ENCODE measurements at regions not wholly inside any gene's neighbourhood (a gene's known extent, or its start where the extent isn't known, plus 50 kb on each side); places are given as distances from the start of the nearest gene placed in this dataset.
"Not testable (repeated sequence)": the region's sequence is repeated elsewhere in the genome, so short reads cannot be mapped to it uniquely, and the experiment has no call there.

- FAIRE-seq (peak; percentile 17), DNase-seq (ENCODE audit: insufficient read length) (no peak)
- TF ChIP-seq POLR2A (IDR thresholded peaks at IDR 0.05; ENCODE audit: low read depth, low read length) (no peak), POLR2AphosphoS5 (IDR thresholded peaks at IDR 0.05; ENCODE audit: low read depth, low read length) (no peak), TAF1 (IDR thresholded peaks at IDR 0.05; ENCODE audit: borderline replicate concordance, low read depth, low read length) (no peak)
These were observed 117.0 kb upstream of the UST start for GRCh38 chr6:148629592-148630465.

DNA sequence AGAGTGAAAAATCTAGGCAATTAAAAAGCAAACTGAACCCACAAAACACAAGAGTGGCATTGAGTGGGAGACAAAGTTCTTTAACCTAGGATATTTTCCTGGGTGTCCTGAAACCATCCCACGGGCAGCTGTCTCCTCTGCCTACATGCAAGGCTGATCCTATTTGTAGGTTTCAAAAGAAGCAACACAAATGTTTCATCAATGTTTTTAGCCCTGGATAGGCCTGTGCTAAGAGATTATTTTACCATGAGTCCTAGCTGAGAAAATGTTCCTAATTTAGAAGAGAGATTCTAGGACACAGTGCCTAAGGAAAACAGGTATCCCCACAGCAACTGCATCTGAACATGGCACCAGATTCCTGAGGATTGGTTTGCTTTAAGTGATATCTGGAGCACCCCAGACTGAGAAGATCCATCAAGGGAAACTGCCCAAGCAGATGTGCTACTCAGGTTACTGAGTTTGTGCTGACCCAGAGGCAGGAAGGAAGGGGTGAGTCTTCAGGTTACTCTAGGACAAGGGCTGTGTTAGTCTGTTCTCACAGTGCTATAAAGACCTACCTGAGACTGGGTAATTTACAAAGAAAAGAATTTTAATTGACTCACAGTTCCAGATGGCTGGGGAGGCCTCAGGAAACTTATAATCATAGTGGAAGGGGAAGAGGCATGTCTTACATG is 111.6 kb upstream of the UST start:
- FAIRE-seq: no peak
- no peak for DNase-seq (ENCODE audit: insufficient read length)
- no peak for TF ChIP-seq TAF1 (IDR thresholded peaks at IDR 0.05; ENCODE audit: borderline replicate concordance, low read depth, low read length)
- TF ChIP-seq POLR2A (IDR thresholded peaks at IDR 0.05; ENCODE audit: low read depth, low read length): no peak
- TF ChIP-seq POLR2AphosphoS5 (IDR thresholded peaks at IDR 0.05; ENCODE audit: low read depth, low read length): no peak

DNA sequence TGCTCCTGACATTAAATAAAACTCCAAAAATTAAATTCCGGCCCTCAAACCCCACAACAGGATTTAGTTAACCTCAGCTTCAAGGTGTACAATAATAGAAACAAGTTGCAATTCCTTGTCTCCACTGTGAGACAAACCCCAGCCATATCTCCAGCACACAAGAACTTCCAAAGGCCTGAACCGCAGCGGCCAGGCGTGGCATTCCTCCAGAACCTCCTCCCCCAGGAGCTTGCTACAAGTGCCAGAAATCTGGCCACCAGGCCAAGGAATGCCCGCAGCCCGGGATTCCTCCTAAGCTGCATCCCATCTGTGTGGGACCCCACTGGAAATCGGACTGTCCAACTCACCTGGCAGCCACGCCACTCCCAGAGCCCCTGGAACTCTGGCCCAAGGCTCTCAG is 105.0 kb upstream of the UST start:
- not testable (repeated sequence) for FAIRE-seq; DNase-seq (ENCODE audit: insufficient read length)

DNA sequence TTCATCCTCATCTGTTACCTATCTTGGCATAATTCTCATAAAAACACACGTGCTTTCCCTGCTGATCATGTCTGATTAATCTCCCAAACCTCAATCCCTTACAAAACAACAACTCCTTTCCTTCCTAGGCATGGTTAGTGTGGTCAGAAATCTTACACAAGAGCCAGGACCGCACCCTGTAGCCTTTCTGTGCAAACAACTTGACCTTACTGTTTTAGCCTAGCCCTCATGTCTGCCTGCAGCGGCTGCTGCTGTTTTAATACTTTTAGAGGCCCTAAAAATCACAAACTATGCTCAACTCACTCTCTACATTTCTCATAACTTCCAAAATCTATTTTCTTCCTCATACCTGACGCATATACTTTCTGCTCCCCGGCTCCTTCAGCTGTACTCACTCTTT is 103.6 kb upstream of the UST start:
- not testable (repeated sequence) for DNase-seq (ENCODE audit: insufficient read length); FAIRE-seq

- not testable (repeated sequence) for FAIRE-seq; DNase-seq (ENCODE audit: insufficient read length)
These were observed 101.8 kb upstream of the UST start for GRCh38 chr6:148645049-148645448.

- no peak for DNase-seq (ENCODE audit: insufficient read length)
- FAIRE-seq: no peak
- TF ChIP-seq POLR2A (IDR thresholded peaks at IDR 0.05; ENCODE audit: low read depth, low read length) (no peak), POLR2AphosphoS5 (IDR thresholded peaks at IDR 0.05; ENCODE audit: low read depth, low read length) (no peak), TAF1 (IDR thresholded peaks at IDR 0.05; ENCODE audit: borderline replicate concordance, low read depth, low read length) (no peak)
These were observed 97.9 kb upstream of the UST start for GRCh38 chr6:148648754-148649453.

- peak; percentile 40 for FAIRE-seq
- DNase-seq (ENCODE audit: insufficient read length): no peak
- TF ChIP-seq POLR2A (IDR thresholded peaks at IDR 0.05; ENCODE audit: low read depth, low read length) (no peak), POLR2AphosphoS5 (IDR thresholded peaks at IDR 0.05; ENCODE audit: low read depth, low read length) (no peak), TAF1 (IDR thresholded peaks at IDR 0.05; ENCODE audit: borderline replicate concordance, low read depth, low read length) (no peak)
These were observed 97.3 kb upstream of the UST start for GRCh38 chr6:148649454-148649963.

- FAIRE-seq (no peak), DNase-seq (ENCODE audit: insufficient read length) (no peak)
- no peak for TF ChIP-seq POLR2A (IDR thresholded peaks at IDR 0.05; ENCODE audit: low read depth, low read length)
- no peak for TF ChIP-seq TAF1 (IDR thresholded peaks at IDR 0.05; ENCODE audit: borderline replicate concordance, low read depth, low read length)
- no peak for TF ChIP-seq POLR2AphosphoS5 (IDR thresholded peaks at IDR 0.05; ENCODE audit: low read depth, low read length)
These were observed 95.8 kb upstream of the UST start for GRCh38 chr6:148650941-148651505.

GRCh38 chr6:148652205-148652604 is 94.6 kb upstream of the UST start:
- no peak for DNase-seq (ENCODE audit: insufficient read length)
- TF ChIP-seq POLR2A (IDR thresholded peaks at IDR 0.05; ENCODE audit: low read depth, low read length) (no peak), TAF1 (IDR thresholded peaks at IDR 0.05; ENCODE audit: borderline replicate concordance, low read depth, low read length) (no peak), POLR2AphosphoS5 (IDR thresholded peaks at IDR 0.05; ENCODE audit: low read depth, low read length) (no peak)
- no peak for FAIRE-seq

DNA sequence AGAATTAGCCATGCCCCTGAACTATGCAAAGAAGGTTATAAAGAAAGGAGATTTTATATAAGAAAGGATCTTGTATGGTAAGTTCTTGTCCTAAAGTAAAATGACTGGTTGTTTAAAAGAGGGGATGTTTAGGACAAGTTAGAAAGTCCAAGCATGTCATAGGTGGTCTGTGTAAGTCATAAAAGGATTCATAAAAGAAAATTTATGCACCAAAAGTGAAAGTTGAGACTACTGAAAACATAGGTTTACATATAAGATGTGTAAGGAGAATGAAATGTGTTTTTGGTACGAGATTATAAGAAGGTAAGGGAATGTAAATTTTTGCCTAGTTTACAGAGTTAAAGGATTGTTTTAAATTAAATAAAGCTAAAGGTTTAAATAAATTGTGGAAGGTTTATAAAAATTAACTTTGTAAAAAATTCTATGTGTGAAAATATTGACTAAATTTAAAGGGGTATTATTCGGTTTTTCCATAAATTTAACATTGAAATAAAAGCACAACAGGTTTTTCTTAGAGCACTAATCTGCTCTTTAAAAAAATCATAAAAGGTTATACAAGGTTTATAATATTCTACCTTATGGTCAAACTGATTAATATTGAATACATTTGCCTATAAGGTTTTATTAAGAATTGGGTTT is 93.6 kb upstream of the UST start:
- DNase-seq (ENCODE audit: insufficient read length) (no peak), FAIRE-seq (no peak)
- no peak for TF ChIP-seq POLR2A (IDR thresholded peaks at IDR 0.05; ENCODE audit: low read depth, low read length)
- TF ChIP-seq TAF1 (IDR thresholded peaks at IDR 0.05; ENCODE audit: borderline replicate concordance, low read depth, low read length): no peak
- TF ChIP-seq POLR2AphosphoS5 (IDR thresholded peaks at IDR 0.05; ENCODE audit: low read depth, low read length): no peak

DNA sequence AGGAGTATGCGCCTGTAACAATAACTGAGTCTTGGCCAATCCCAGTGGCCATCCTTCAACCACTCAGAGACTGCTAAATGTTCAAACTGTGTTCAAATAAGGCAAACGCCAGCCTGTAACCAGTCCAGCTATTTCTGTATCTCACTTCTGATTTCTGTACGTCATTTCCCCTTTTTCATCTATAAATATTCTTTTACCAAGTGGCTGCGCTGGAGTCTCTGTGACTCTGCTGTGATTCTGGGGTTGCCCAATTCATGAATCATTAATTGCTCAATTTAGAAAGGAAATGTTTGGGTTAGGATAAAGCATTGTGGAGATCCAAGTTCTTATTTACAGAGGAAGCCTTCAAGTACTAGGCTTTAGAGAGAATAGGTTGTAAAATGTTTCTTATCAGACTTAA is 89.8 kb upstream of the UST start:
- no peak for TF ChIP-seq POLR2A (IDR thresholded peaks at IDR 0.05; ENCODE audit: low read depth, low read length)
- no peak for TF ChIP-seq POLR2AphosphoS5 (IDR thresholded peaks at IDR 0.05; ENCODE audit: low read depth, low read length)
- TF ChIP-seq TAF1 (IDR thresholded peaks at IDR 0.05; ENCODE audit: borderline replicate concordance, low read depth, low read length): no peak
- no peak for FAIRE-seq
- no peak for DNase-seq (ENCODE audit: insufficient read length)

All from GM12892 (cell line).